PFSK-1 (cell line): ENCODE measurements at regions not wholly inside any gene's neighbourhood (a gene's known extent, or its start where the extent isn't known, plus 50 kb on each side); places are given as distances from the start of the nearest gene placed in this dataset.

Source experiments
- POLR2AphosphoS5 ChIP-seq: IDR thresholded peaks from 2 replicates; pipeline ENCODE4 v1.6.1; 2012; ENCODE audit warnings: low read depth, mild to moderate bottlenecking, control low read depth, low read length, moderate library complexity
- TAF1 ChIP-seq: IDR thresholded peaks from 2 replicates; pipeline ENCODE4 v1.6.1; 2012; ENCODE audit warnings: low read length, control low read depth, borderline replicate concordance; ENCODE audit not compliant: insufficient read depth
- TF ChIP-seq, protein P1 (sequence below), 2 experiments: IDR thresholded peaks; 2 replicates each; pipeline versions ENCODE4 v1.6.1 to v1.8.0; 2011 to 2012; ENCODE audit warnings: low read depth in 2 of 2, low read length in 2 of 2, control low read depth in 1 of 2, inconsistent platforms in 1 of 2, mild to moderate bottlenecking in 1 of 2, moderate library complexity in 1 of 2; ENCODE audit not compliant: insufficient read depth in 1 of 2

DNA sequence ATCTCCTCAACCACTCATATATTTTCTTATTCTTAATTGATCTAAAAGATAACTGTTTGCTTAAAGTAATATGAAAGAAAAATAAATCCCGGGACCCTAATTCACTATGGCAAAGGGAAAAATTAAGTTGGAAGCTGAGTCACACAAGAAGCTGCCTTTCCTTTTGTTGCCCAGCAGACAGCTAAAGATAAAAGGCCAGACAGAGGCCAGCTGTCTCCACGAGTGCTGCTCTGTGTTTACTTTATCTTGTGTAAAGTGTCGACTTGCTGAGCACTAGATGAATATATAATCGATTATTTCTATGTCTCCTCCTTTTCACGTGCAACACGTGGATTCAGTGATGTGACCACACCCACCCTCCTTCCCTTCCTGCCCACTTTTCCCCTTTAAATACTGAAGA is 52.8 kb upstream of the NSMCE3 start:
- TF ChIP-seq TAF1 (no peak), POLR2AphosphoS5 (no peak)
- TF ChIP-seq, protein P1, sequence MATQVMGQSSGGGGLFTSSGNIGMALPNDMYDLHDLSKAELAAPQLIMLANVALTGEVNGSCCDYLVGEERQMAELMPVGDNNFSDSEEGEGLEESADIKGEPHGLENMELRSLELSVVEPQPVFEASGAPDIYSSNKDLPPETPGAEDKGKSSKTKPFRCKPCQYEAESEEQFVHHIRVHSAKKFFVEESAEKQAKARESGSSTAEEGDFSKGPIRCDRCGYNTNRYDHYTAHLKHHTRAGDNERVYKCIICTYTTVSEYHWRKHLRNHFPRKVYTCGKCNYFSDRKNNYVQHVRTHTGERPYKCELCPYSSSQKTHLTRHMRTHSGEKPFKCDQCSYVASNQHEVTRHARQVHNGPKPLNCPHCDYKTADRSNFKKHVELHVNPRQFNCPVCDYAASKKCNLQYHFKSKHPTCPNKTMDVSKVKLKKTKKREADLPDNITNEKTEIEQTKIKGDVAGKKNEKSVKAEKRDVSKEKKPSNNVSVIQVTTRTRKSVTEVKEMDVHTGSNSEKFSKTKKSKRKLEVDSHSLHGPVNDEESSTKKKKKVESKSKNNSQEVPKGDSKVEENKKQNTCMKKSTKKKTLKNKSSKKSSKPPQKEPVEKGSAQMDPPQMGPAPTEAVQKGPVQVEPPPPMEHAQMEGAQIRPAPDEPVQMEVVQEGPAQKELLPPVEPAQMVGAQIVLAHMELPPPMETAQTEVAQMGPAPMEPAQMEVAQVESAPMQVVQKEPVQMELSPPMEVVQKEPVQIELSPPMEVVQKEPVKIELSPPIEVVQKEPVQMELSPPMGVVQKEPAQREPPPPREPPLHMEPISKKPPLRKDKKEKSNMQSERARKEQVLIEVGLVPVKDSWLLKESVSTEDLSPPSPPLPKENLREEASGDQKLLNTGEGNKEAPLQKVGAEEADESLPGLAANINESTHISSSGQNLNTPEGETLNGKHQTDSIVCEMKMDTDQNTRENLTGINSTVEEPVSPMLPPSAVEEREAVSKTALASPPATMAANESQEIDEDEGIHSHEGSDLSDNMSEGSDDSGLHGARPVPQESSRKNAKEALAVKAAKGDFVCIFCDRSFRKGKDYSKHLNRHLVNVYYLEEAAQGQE (IDR thresholded peaks at IDR 0.05; ENCODE audit: insufficient read depth in 1 of 2, low read depth in 2 of 2, low read length in 2 of 2): no peak
